RWPE2 (cell line): ENCODE measurements at regions not wholly inside any gene's neighbourhood (a gene's known extent, or its start where the extent isn't known, plus 50 kb on each side); places are given as distances from the start of the nearest gene placed in this dataset.
"Not testable (repeated sequence)": the region's sequence is repeated elsewhere in the genome, so short reads cannot be mapped to it uniquely, and the experiment has no call there.

ENCODE experiments used
- ATAC-seq: fragments of 200-7000 bp; cut with Tn5 transposase; 3 replicates; pipeline ENCODE4 v1.9.1; 2021; ENCODE audit warnings: low read depth
- DNase-seq: peaks from one replicate; pipeline ENCODE4 v3.0.0-alpha.2; 2020; ENCODE audit warnings: low spot score
- H3K27ac ChIP-seq: fragments of 450-650 bp; 2 replicates; pipeline ENCODE4 v1.5.1; 2017; ENCODE audit warnings: mild to moderate bottlenecking; ENCODE audit not compliant: poor library complexity, severe bottlenecking
- H3K27me3 ChIP-seq: fragments of 250-450 bp; sonication (Bioruptor Pico); 2 replicates; pipeline ENCODE4 v1.5.1; 2021; ENCODE audit warnings: mild to moderate bottlenecking, moderate library complexity; ENCODE audit not compliant: insufficient read depth, poor library complexity, severe bottlenecking
- H3K36me3 ChIP-seq: fragments of 250-450 bp; sonication (Bioruptor Pico); 2 replicates; pipeline ENCODE4 v1.5.1; 2020; ENCODE audit warnings: low read depth, mild to moderate bottlenecking, moderate library complexity
- H3K4me1 ChIP-seq: fragments of 250-450 bp; sonication (Bioruptor Pico); 2 replicates; pipeline ENCODE4 v1.5.1; 2021; ENCODE audit warnings: mild to moderate bottlenecking, moderate library complexity; ENCODE audit not compliant: insufficient read depth, poor library complexity, severe bottlenecking
- H3K4me3 ChIP-seq: fragments of 250-450 bp; sonication (Bioruptor Pico); 2 replicates; pipeline ENCODE4 v1.5.1; 2021; ENCODE audit warnings: mild to moderate bottlenecking, moderate library complexity; ENCODE audit not compliant: severe bottlenecking
- H3K9me3 ChIP-seq: fragments of 250-450 bp; sonication (Bioruptor Pico); 2 replicates; pipeline ENCODE4 v1.5.1; 2021; ENCODE audit warnings: mild to moderate bottlenecking, moderate library complexity; ENCODE audit not compliant: severe bottlenecking
- CTCF ChIP-seq: fragments of 450-650 bp; IDR thresholded peaks from one replicate; pipeline ENCODE4 v1.5.1; 2017; ENCODE audit warnings: mild to moderate bottlenecking, moderate library complexity; ENCODE audit not compliant: poor library complexity, severe bottlenecking

GRCh38 chr11:103609117-103610066 is 427.0 kb upstream of the DDI1 start:
- ATAC-seq (peak; percentile 99), DNase-seq (no peak)
- TF ChIP-seq CTCF = peak; percentile 74
- no peaks in the 10 kb centered on the region for H3K27me3 ChIP-seq
- H3K4me3 ChIP-seq = no peak overlapping the region
- peak overlapping the region; percentile 65 for H3K27ac ChIP-seq
- peaks cover 20% of the 10 kb centered on the region for H3K4me1 ChIP-seq
- no peaks in the 10 kb centered on the region for H3K36me3 ChIP-seq
- no peaks in the 10 kb centered on the region for H3K9me3 ChIP-seq

- no peak overlapping the region for H3K27ac ChIP-seq
- peaks cover 20% of the 10 kb centered on the region for H3K4me1 ChIP-seq
- H3K9me3 ChIP-seq = no peaks in the 10 kb centered on the region
- no peak for TF ChIP-seq CTCF
- H3K4me3 ChIP-seq = no peak overlapping the region
- H3K36me3 ChIP-seq = no peaks in the 10 kb centered on the region
- ATAC-seq = no peak
- DNase-seq = no peak
- H3K27me3 ChIP-seq = no peaks in the 10 kb centered on the region
Measured at GRCh38 chr11:103610435-103610834, 426.0 kb upstream of the DDI1 start.

- not testable (repeated sequence) for ATAC-seq, H3K4me3 ChIP-seq, DNase-seq, H3K9me3 ChIP-seq, H3K27me3 ChIP-seq, H3K36me3 ChIP-seq, H3K27ac ChIP-seq
- peaks cover 20% of the 10 kb centered on the region for H3K4me1 ChIP-seq
Measured at GRCh38 chr11:103611526-103612260, 424.7 kb upstream of the DDI1 start.

- H3K27me3 ChIP-seq, H3K4me3 ChIP-seq, ATAC-seq, DNase-seq, H3K36me3 ChIP-seq, H3K9me3 ChIP-seq, H3K27ac ChIP-seq: not testable (repeated sequence)
- peaks cover 20% of the 10 kb centered on the region for H3K4me1 ChIP-seq
Measured at GRCh38 chr11:103612451-103612850, 424.0 kb upstream of the DDI1 start.

- H3K4me3 ChIP-seq, DNase-seq, H3K4me1 ChIP-seq, H3K36me3 ChIP-seq, H3K9me3 ChIP-seq, ATAC-seq, H3K27me3 ChIP-seq, H3K27ac ChIP-seq: not testable (repeated sequence)
Measured at GRCh38 chr11:103616586-103616985, 419.9 kb upstream of the DDI1 start.

GRCh38 chr11:103618528-103618927 is 417.9 kb upstream of the DDI1 start:
- ATAC-seq (peak; percentile 42; the same call in 2 of the 3 replicates), DNase-seq (no peak)
- H3K9me3 ChIP-seq = no peaks in the 10 kb centered on the region
- H3K4me1 ChIP-seq = no peaks in the 10 kb centered on the region
- no peaks in the 10 kb centered on the region for H3K36me3 ChIP-seq
- no peaks in the 10 kb centered on the region for H3K27me3 ChIP-seq
- H3K27ac ChIP-seq = no peak overlapping the region
- no peak for TF ChIP-seq CTCF
- H3K4me3 ChIP-seq = no peak overlapping the region
